NCI-H82 treated with DMSO at 0.1 percent for 48 hours (cell line): ENCODE measurements at regions not wholly inside any gene's neighbourhood (a gene's known extent, or its start where the extent isn't known, plus 50 kb on each side); places are given as distances from the start of the nearest gene placed in this dataset.

ENCODE experiments used
- DNase-seq: peaks from one replicate; lab custom pipeline; 2025; ENCODE audit not compliant: unreplicated experiment; lab: John Stamatoyannopoulos, UW

- DNase-seq: no peak
Observed at GRCh38 chr2:15836689-15837610, 103.4 kb upstream of the MYCN start.

DNA sequence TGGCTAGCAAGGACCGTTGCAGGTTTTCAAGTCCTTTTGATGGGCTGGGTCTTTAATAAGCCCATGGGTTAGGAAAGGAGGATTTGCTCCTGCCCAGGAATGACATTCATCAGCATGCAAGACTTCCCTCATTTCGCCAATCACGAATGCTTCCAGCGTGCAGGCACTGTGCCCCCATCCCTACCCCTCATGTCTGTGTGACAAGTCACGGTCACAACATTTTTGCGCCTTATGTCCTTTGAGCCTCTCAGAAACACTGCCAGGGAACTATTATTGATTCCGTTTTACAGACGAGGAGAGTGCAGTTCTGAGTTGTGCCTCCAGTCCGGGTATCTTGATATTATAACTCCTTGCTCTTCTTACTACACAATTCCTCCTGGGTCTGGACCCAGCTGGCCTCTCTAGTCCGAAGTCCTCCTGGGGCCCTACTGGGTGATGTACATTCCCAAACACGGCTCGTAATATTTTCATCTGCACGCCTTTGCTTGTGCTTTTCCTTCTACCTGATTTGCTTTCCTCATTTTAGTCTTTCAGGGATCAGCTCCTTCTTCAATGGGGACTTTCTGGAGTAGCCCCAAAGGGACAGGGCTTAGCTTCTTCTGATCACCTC, 101.8 kb upstream of the MYCN start:
- DNase-seq: no peak

DNA sequence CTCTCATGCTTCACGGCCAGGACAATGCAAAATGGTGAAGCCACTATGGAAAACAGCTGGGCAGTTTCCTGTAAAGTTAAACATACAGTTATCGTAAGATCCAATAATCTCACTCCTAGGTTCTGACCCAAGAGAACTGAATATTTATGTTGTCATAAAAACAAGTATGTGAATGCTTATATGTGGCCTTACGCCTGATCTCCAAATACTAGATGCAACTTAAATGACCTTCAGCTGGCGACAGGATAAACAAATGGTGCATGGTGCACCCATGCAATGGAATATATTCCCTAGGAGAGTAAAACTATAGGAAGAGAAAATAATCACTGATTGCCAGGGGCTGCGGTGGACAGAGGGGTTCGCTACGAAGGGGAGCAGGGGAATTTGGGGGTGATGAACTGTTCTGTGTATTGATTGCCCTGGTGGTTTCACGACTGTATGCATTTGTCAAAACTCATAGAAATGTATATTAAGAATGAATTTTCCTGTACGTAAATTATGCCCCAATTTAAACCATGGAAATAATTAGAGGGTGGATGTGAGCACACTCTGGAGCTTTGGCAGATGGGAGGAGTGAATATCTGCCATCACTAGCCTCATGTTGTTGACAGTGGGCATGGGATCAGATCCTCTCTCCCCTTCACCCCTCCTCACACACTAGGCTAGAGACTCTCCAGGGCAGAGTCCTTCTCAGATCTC, 100.8 kb upstream of the MYCN start:
- DNase-seq: no peak

DNA sequence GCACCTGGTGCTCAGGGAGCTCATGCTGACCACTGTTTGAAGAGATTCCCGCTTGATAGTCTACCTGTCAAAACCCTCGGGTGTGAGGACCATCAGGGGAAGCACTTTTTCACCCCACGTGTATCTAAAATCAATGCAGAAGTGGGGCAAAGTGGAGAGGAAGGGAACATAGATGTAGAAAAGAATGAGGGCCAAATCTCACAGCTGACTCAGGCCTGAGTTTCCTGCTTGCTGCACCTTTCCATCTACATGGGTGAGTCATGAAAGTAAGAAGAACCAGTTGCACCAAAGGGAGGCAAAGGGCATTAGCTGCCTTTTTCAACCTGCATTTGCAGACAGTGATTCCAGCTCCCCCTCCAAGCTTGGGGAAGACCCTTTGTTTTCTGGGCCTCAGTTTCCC, 100.2 kb upstream of the MYCN start:
- DNase-seq: no peak

DNA sequence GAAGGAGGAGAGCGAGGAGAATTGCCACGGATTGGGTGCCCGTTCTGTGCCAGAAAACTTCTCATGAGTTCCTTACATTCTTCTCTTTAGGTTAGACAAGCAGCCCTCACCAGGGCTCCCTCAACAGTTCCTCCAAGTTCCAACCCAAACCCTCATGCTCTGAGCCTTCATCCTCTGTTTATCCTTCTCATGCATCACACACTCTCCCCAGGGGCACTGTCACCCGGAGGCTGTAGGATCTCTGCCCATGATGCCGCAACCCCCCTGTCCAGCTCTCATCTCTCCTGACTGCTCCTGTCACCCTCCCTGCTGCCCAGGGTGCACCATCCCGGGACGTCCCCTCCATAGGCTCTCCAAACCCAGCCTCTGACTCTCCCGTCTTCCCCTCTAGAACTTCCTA, 99.4 kb upstream of the MYCN start:
- DNase-seq: no peak

GRCh38 chr2:15841776-15842560, 98.4 kb upstream of the MYCN start:
- DNase-seq: no peak

- DNase-seq: no peak
Observed at GRCh38 chr2:15842758-15843666, 97.3 kb upstream of the MYCN start.

GRCh38 chr2:15844211-15844801, 96.0 kb upstream of the MYCN start:
- no peak for DNase-seq

- DNase-seq: no peak
Observed at GRCh38 chr2:15845294-15845693, 95.1 kb upstream of the MYCN start.

GRCh38 chr2:15845737-15846405, 94.5 kb upstream of the MYCN start:
- DNase-seq: no peak

DNA sequence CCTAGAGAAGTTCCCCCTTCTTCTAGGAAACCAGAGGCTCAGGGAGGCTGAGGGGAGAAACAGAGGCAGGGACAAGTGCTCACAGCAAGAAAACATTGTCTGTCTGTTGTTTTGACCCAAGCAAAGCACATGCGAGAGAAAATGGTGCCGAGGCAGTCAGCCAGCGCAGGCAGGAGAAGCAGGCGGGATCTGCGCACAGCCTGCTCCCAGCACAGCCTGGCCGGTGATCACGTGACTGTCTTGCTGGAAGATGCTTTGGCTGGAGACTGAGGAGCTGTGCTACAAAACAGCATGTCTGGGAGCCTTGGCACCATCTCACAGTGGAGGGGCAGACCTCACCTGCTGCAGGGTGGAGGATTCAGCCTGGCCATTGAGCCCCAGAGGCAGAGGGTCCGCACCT, 93.7 kb upstream of the MYCN start:
- no peak for DNase-seq

DNA sequence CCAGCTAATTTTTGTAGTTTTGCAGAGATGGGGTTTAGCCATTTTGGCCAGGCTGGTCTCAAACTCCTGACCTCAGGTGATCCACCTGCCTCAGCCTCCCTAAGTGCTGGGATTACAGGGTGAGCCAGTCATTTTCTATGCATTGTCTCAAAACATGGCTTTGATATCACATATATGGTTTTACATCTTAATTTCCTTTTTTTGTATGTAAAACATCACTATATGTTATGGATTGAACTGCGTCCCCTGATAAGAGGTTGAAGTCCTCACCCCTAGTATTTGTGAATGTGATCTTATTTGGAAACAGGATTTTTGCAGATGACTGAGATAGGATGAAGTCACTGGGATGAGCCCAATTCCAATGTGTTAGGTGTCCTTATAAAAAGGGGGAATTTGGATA, 89.8 kb upstream of the MYCN start:
- DNase-seq: no peak

DNA sequence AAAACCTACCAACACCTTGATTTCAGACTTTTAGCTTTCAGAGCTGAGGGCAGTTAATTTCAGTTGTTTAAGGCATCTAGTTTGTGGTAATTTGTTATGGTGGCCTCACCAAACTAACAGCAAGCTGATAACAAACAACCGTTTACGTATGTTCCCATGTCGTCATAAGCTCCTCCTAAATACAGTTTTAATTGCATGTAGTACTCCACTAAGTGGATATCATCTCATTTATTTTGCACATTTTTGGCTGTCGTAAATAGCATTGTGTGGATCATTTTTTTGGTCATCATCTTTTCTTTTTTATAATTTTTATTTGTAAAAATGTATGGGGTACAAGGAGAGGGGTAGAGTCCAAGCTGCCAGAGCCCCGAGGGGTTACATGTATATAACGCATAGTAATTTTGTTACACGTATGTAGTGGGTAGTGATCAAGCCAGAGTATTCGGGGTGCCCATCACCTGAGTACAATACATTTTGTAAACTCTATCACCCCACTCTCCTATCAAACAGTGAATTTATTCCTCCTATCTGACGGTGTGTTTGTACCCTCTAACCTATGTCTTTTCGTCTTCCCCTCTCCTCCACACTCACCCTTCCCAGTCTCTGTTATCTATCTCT, 89.2 kb upstream of the MYCN start:
- no peak for DNase-seq

GRCh38 chr2:15852811-15853210, 87.5 kb upstream of the MYCN start:
- no peak for DNase-seq

DNA sequence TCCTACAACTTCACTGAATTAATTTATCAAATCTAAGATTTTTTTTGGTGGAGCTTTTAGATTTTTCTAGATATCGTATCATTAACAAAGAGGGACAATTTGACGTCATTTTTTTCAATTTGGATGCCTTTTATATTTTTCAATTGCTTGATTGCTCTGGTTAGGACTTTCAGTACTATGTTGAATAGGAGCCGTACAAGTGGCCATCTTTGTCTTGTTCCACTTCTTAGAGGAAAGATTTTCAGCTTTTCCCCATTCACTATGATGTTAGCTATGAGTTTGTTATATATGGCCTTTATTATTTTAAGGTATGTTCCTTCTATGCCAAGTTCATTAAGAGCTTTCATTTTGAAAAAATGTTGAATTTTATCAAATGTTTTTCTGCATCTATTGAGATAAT, 86.4 kb upstream of the MYCN start:
- DNase-seq: no peak

DNA sequence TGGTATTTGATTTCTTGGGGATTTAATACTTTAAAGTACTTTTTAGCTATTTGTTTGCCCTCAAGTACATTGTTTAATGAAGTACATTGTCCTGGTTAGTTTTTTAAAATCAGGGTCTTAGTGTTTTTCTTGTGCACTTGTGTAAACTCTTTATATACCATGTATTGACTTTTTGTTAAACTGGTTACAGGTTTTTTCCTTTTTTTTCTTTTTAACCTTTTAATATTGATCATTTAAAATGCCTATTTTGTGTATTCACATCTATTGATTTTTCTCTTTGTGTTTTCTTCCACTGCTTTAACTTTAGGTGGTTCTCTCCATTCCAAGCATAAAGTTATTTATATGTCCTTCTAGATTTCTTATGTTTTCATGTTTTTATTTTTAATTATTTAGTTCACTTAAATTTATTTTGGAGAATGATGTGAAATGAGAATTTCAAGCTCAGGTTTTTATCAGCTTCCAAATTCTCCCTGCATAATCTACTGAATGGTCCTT, 84.5 kb upstream of the MYCN start:
- no peak for DNase-seq

GRCh38 chr2:15856318-15856717, 84.0 kb upstream of the MYCN start:
- DNase-seq: no peak

- no peak for DNase-seq
Observed at GRCh38 chr2:15858466-15858865, 81.9 kb upstream of the MYCN start.
